ENCODE measurements at regions not wholly inside any gene's neighbourhood (a gene's known extent, or its start where the extent isn't known, plus 50 kb on each side); places are given as distances from the start of the nearest gene placed in this dataset.

DNA sequence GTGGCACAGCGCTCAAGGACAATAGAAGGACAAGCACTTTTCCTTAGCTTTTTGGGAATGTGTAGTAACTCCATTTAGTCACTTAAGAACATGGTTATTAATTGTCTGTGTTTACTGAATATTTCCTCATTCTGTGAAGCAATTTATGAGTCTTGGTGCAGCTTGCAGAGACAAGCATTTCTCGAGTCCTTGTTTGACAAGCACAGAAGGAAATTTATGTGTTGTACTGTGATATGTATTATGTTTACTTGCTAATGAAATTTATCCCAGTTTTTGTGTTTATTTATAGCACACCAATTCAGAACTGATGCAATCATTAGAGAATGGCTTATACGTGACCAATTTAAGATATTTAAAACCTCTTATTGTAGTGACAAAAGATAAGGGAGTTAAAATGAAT, 168.6 kb downstream of the PRELID2 start:
- H3K9ac ChIP-seq (ENCODE audit: insufficient read depth, low read depth, low read length), result no peak overlapping the region
- no peak overlapping the region for H3K4me3 ChIP-seq (replicated peaks in 1 of 3; ENCODE audit: insufficient read depth in 1 of 3, low read depth in 2 of 3, low read length in 3 of 3)
- ChIA-PET POLR2A (no interaction called here), CTCF (ENCODE audit: low intra/inter-chr PET ratio, low total read pairs) (no interaction called here)
- no peak overlapping the region for H3K27ac ChIP-seq (ENCODE audit: extremely low read length, insufficient read depth, low read length)
- no peaks in the 10 kb centered on the region for H3K27me3 ChIP-seq (ENCODE audit: control insufficient read depth in 1 of 2, insufficient read depth in 2 of 2, low read length in 2 of 2)
- no peaks in the 10 kb centered on the region for H3K36me3 ChIP-seq (replicated peaks in 1 of 2; ENCODE audit: control insufficient read depth in 1 of 2, insufficient read depth in 2 of 2, low read length in 2 of 2)
- intact Hi-C loops (cut with micrococcal nuclease; ENCODE audit: unreplicated experiment), result no loop called here
- no peak overlapping the region for H2AFZ ChIP-seq (ENCODE audit: low read length)
- TF ChIP-seq MTA3 (CRISPR knock-in tag; IDR thresholded peaks at IDR 0.05), result no peak
- TF ChIP-seq, protein P1, sequence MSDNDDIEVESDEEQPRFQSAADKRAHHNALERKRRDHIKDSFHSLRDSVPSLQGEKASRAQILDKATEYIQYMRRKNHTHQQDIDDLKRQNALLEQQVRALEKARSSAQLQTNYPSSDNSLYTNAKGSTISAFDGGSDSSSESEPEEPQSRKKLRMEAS (IDR thresholded peaks at IDR 0.05), result no peak
- TF ChIP-seq, protein P2, sequence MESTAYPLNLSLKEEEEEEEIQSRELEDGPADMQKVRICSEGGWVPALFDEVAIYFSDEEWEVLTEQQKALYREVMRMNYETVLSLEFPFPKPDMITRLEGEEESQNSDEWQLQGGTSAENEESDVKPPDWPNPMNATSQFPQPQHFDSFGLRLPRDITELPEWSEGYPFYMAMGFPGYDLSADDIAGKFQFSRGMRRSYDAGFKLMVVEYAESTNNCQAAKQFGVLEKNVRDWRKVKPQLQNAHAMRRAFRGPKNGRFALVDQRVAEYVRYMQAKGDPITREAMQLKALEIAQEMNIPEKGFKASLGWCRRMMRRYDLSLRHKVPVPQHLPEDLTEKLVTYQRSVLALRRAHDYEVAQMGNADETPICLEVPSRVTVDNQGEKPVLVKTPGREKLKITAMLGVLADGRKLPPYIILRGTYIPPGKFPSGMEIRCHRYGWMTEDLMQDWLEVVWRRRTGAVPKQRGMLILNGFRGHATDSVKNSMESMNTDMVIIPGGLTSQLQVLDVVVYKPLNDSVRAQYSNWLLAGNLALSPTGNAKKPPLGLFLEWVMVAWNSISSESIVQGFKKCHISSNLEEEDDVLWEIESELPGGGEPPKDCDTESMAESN (CRISPR knock-in tag; conservative IDR thresholded peaks at IDR 0.05), result no peak
- no peak for TF ChIP-seq NFYC (CRISPR knock-in tag; IDR thresholded peaks at IDR 0.05)
- TF ChIP-seq SP2 (CRISPR knock-in tag; IDR thresholded peaks at IDR 0.05), result no peak
- no peak for TF ChIP-seq NONO (IDR thresholded peaks at IDR 0.05)
- TF ChIP-seq NONO (CRISPR knock-in tag; conservative IDR thresholded peaks at IDR 0.05), result no peak
- no peak for TF ChIP-seq ZNF263 (CRISPR knock-in tag; IDR thresholded peaks at IDR 0.05)
- no peak for TF ChIP-seq PHF21A (CRISPR knock-in tag; IDR thresholded peaks at IDR 0.05)
- TF ChIP-seq DMAP1 (CRISPR knock-in tag; IDR thresholded peaks at IDR 0.05), result no peak
- TF ChIP-seq, protein P3, sequence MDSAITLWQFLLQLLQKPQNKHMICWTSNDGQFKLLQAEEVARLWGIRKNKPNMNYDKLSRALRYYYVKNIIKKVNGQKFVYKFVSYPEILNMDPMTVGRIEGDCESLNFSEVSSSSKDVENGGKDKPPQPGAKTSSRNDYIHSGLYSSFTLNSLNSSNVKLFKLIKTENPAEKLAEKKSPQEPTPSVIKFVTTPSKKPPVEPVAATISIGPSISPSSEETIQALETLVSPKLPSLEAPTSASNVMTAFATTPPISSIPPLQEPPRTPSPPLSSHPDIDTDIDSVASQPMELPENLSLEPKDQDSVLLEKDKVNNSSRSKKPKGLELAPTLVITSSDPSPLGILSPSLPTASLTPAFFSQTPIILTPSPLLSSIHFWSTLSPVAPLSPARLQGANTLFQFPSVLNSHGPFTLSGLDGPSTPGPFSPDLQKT (CRISPR knock-in tag; IDR thresholded peaks at IDR 0.05; ENCODE audit: borderline replicate concordance), result no peak
- TF ChIP-seq SP1 (IDR thresholded peaks at IDR 0.05), result no peak
- TF ChIP-seq SP1 (CRISPR knock-in tag; IDR thresholded peaks at IDR 0.05), result no peak
- TF ChIP-seq ZNF569 (CRISPR knock-in tag; IDR thresholded peaks at IDR 0.05; ENCODE audit: borderline replicate concordance), result no peak
- no peak for TF ChIP-seq SCMH1 (CRISPR knock-in tag; IDR thresholded peaks at IDR 0.05; ENCODE audit: borderline replicate concordance)
- TF ChIP-seq RAD51 (IDR thresholded peaks at IDR 0.05; ENCODE audit: borderline replicate concordance), result no peak
- no peak for TF ChIP-seq DR1 (CRISPR knock-in tag; IDR thresholded peaks at IDR 0.05)
- TF ChIP-seq, protein P4, sequence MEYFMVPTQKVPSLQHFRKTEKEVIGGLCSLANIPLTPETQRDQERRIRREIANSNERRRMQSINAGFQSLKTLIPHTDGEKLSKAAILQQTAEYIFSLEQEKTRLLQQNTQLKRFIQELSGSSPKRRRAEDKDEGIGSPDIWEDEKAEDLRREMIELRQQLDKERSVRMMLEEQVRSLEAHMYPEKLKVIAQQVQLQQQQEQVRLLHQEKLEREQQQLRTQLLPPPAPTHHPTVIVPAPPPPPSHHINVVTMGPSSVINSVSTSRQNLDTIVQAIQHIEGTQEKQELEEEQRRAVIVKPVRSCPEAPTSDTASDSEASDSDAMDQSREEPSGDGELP (IDR thresholded peaks at IDR 0.05; ENCODE audit: borderline replicate concordance, low read depth), result no peak
- no peak for TF ChIP-seq ELF4 (CRISPR knock-in tag; IDR thresholded peaks at IDR 0.05; ENCODE audit: borderline replicate concordance)
- TF ChIP-seq ZBTB1 (CRISPR knock-in tag; IDR thresholded peaks at IDR 0.05; ENCODE audit: borderline replicate concordance), result no peak
- BruUV-seq (replicated peaks), result no TSS peak
- H3K79me2 ChIP-seq (ENCODE audit: insufficient read depth, low read length), result no peaks in the 10 kb centered on the region
- H3K4me1 ChIP-seq (ENCODE audit: insufficient read depth, low read length), result peaks cover 8% of the 10 kb centered on the region
- no peaks in the 10 kb centered on the region for H3K9me3 ChIP-seq (ENCODE audit: low read length)
- whole genome bisulfite sequencing (ENCODE audit: low lambda C conversion rate), result 83% methylated on average over 3 of the region's 3 CpGs
- no peaks in the 10 kb centered on the region for H4K20me1 ChIP-seq (ENCODE audit: insufficient read depth, low read length)
- FAIRE-seq (no peak), ATAC-seq (no peak), DNase-seq (ENCODE audit: low spot score) (no peak)
- in situ Hi-C loops (cut with HindIII; ENCODE audit: extremely low pct_ligation_motif_present, low pct_unique_long_range_greater_than_20kb), result no loop called here
- H3K4me2 ChIP-seq (ENCODE audit: low read depth, low read length), result no peak overlapping the region

Data from HepG2 (cell line).